Ovary (tissue), 7 donors: ENCODE measurements at regions not wholly inside any gene's neighbourhood (a gene's known extent, or its start where the extent isn't known, plus 50 kb on each side); places are given as distances from the start of the nearest gene placed in this dataset.
"Not testable (repeated sequence)": the region's sequence is repeated elsewhere in the genome, so short reads cannot be mapped to it uniquely, and the experiment has no call there.

Source experiments
- DNase-seq, 5 donors: peaks; one replicate each; pipeline ENCODE4 v3.0.0-alpha.2; 2019 to 2020
- H3K27ac ChIP-seq, 2 donors: fragments of 200-600 bp; one replicate each; pipeline versions ENCODE4 v1.5.1 to v1.8.0; 2019 to 2022
- H3K27me3 ChIP-seq: fragments of 200-600 bp; one replicate; pipeline ENCODE4 v1.8.0; 2022
- H3K36me3 ChIP-seq: fragments of 200-600 bp; sonication (generic); one replicate; pipeline ENCODE4 v1.5.1; 2019
- H3K4me1 ChIP-seq: one replicate; pipeline ENCODE4 v1.8.1; 2013; ENCODE audit warnings: mild to moderate bottlenecking, moderate library complexity; ENCODE audit not compliant: insufficient read depth
- H3K4me3 ChIP-seq: fragments of 200-600 bp; sonication (generic); one replicate; pipeline ENCODE4 v1.5.1; 2017
- H3K9me3 ChIP-seq, 2 donors: fragments of 200-600 bp in 1 of 2; sonication (generic) in 1 of 2; one replicate each; pipeline versions ENCODE4 v1.5.1 to v1.8.1; 2013 to 2019; ENCODE audit warnings: mild to moderate bottlenecking in 1 of 2, moderate library complexity in 1 of 2
- WGBS, 3 donors: extraction: QIAGEN DNeasy Blood & Tissue Kit in 1 of 3; methylation state at CpG; one replicate each; pipeline versions ENCODE4 v1.1.5 to v1.1.7; 2013 to 2017; 5-methylcytosine and 5-hydroxymethylcytosine counted together
- intact Hi-C, 4 donors: fragments of 100-400 bp; cut with DNase I; formaldehyde crosslinking; loops; one replicate each; pipeline versions ENCODE4 v1.11.0 to v1.15.1; 2022 to 2023
- donor health status: DM: no; HTN: no; CAD: no; lungs with moderate emphysema.
- donor health status: DM: no; HTN: no; CAD: no.
- donor health status: Bipolar disorder and iron deficiency.
- donor health status: DM: no; HTN: no; CAD: no.
- donor health status: DM: yes; HTN: yes; CAD: no.

DNA sequence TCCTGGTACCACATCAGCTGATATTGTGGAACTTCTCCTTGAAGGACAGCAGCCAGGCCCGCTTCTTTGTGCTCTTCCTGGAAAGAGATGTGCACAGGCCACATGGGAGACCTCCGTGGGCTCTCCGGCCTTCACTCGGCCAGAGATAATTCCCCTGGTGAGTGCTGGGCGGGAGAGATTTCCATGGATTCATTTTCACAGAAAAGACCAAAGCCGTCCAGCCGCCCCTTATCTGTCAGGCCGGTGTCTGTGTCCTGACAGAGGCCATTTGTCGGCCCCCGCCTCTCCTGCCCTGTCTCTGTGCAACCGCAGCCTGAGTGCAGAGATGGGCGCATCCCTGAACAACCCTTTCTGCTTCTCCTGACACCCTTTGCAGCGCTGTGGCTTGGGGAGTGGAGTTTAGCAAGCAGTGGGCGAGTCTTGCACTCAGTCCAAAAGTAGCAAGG lies 197.9 kb downstream of the BANP start:
- H3K36me3 ChIP-seq, intact Hi-C loops: not testable (repeated sequence)

DNA sequence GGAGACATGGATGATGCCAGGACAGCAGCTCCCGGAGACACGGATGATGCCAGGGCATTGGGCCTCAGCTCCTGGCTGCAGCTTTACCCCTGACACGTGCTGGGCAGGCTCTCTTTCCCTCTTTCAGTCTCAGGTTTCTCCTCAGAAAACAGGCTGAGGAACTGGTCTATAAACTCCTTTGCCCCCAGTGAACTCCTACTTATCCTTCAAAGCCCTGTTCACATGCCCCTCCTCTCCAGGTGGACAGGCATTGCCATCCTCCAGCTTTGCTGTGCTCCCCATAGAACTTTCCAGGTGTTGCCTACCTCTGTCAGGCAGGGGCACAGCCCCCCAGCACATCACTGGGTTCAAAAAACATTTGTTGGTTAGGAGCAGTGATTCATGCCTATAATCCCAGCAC lies 198.4 kb downstream of the BANP start:
- DNase-seq = peak in 1 of 5 donors; percentile 4
- 88 to 96% (median 92%) methylated on average over 3 of the region's 3 CpGs for WGBS, 3 donors
- intact Hi-C loops, H3K4me1 ChIP-seq, H3K36me3 ChIP-seq, H3K27me3 ChIP-seq, H3K9me3 ChIP-seq, H3K27ac ChIP-seq, H3K4me3 ChIP-seq: not testable (repeated sequence)

More for the DNA sequence above, 197.9 kb downstream of the BANP start:
- DNase-seq = peak in 3 of 5 donors; percentile 9 to 32 (median 17)
- 82 to 91% (median 82%) methylated on average over 13 to 14 of the region's 14 CpGs for WGBS, 3 donors
- not testable (repeated sequence) for H3K4me1 ChIP-seq, H3K9me3 ChIP-seq, H3K27me3 ChIP-seq, H3K27ac ChIP-seq, H3K4me3 ChIP-seq

DNA sequence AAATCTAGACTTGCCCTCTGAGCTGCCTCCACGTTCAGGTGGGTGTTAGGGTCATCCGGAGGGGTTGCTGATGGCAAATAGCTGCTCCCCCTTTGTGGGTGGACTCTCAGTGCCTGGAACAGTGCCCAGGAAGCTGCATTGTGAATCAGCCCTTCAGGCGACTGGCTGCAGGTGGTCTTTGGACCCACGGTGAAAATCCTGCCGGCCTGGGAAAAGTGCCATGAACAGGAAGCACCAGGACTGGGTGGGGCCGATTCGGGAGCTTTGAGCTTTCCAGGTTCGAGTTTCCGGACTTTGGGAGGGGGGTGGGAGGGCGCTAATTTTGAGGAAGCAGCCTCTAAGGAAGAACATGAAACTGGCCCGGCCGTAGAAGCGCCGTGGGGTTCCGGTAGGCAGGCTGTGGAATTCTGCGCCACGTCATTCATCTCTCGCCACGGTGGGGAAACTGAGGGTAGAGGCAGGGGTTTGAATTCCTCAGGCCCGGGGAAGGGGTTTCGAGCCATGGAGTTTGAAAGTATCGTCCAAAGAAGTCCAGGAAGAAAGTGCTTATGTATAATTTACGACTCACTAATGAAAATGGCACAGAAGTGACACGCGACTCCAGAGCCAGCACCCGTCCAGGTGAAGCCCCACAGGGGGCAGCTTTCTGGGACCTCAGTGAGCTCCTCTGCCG lies 199.4 kb downstream of the BANP start:
- DNase-seq = peak in 3 of 5 donors; percentile 15 to 23 (median 15)
- H3K36me3 ChIP-seq, H3K4me3 ChIP-seq, H3K4me1 ChIP-seq, H3K27ac ChIP-seq, H3K27me3 ChIP-seq, intact Hi-C loops, H3K9me3 ChIP-seq: not testable (repeated sequence)
- WGBS, 3 donors = 68 to 71% (median 71%) methylated on average over 27 of the region's 27 CpGs

DNA sequence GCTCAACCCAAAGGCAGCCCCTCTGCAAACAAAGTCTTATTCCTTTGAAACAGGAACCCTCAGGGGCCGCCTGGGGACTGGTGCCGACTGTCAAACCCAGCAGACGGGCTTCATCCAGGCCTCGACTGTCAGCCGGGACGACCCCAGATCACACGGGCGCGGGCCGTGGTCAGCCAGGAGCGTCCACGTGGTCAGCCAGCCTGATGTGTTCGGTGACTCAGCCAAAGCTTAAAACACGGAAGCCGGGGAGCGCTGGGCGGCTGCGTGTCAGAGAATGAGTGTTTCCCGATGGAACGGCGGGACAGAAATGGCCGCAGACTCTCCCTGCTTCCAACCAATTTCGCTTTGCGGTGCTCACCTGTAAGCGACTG lies 199.9 kb downstream of the BANP start:
- 74 to 84% (median 79%) methylated on average over 23 to 25 of the region's 25 CpGs for WGBS, 3 donors
- H3K4me1 ChIP-seq, intact Hi-C loops, H3K4me3 ChIP-seq, H3K36me3 ChIP-seq, H3K27me3 ChIP-seq, H3K9me3 ChIP-seq, H3K27ac ChIP-seq: not testable (repeated sequence)
- peak in 3 of 5 donors; percentile 25 to 49 (median 43) for DNase-seq

DNA sequence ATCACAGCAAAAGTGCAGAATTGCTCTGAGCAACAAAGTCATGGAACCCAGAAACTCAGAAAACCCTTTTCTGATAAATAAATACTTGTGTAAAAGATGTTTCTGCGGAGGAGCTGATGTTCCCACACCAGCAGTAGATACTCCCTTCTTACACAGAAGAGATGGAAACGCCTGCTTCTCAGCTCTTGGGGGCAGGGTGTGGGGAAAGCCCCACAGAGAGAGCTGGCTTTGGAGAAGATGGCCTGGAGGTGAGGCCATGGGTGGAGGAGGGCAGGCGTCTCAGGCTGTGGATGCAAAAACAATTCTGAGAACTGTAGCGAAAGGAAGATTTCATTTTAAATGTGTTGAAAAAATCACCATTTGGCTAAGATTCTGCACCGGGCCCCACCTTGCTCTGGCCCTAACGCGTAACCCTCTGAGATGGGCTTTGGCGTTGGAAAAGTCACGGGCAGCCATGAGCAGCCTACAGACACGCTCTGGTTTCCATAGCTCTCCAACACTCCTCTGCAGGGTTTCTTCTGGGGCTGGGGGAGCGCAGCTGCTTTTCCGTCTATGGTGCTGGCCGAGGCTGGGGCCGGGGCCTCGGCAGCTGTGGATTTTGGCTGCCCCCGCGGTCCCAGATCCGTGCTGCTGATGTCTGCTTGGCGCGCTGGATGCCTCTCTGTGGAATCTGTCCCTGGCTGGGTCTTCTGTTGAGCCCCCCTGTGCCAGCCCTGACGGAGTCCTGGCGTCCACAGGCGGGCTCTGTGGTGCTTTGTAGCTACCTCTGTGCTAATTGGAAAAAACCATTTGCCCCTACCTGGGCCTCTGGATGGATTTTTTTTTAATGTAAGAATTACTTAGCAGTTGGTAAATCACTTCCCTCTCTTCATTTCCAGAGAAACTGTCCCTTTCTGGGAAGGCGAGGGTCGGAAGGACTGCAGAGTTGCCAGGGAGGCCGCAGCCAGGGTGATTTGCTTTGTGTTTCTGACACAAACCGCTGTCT lies 200.9 kb downstream of the BANP start:
- H3K36me3 ChIP-seq, H3K4me3 ChIP-seq, H3K4me1 ChIP-seq, intact Hi-C loops, H3K27ac ChIP-seq, H3K9me3 ChIP-seq, H3K27me3 ChIP-seq: not testable (repeated sequence)
- 53 to 74% (median 58%) methylated on average over 27 of the region's 27 CpGs for WGBS, 3 donors
- peak in 2 of 5 donors; percentile 17 to 31 for DNase-seq

DNA sequence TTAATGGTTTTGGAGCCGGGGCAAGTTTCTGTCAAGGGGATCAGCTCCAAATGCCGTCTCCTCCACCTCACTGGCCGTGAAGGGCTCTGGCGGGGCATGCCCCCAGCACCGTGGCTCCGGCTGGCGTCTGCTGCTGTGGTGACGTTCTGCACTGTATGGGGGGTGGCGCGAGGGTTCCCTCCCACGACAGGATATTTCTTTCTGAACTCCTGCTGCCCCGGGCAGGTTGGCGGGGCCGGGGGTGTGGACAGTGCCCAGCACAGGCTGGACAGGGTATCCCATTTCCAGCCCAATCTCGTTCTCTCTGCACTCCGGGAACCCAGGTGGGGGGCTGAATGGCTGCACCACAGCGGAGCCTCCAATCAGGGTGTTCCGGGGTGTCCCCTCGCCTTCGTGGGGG lies 201.6 kb downstream of the BANP start:
- H3K27me3 ChIP-seq, H3K36me3 ChIP-seq, H3K4me3 ChIP-seq, H3K4me1 ChIP-seq, intact Hi-C loops, H3K9me3 ChIP-seq, H3K27ac ChIP-seq: not testable (repeated sequence)
- 60 to 73% (median 72%) methylated on average over 20 of the region's 20 CpGs for WGBS, 3 donors
- peak in 3 of 5 donors; percentile 24 to 44 (median 27) for DNase-seq

DNA sequence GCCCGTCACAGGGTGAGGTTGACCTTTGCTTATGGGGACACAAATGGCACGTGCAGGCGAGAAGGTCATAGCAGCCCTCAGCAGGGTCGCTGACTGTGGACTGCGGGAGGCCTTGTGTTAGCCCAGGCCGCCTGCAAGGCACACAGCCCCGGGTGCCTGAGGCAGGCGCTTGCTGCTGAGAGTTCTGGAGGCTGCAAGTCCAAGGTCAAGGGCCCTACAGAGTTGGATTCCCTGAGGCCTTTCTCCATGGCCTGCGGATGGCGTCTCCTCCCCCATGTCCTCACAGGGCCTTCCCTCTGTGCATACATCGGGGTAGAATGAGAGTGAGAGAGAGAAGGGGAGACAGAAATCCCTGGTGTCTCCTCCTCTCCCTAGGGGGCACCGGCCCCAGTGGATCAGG lies 202.3 kb downstream of the BANP start:
- WGBS, 3 donors = 80 to 88% (median 83%) methylated on average over 12 of the region's 12 CpGs
- H3K9me3 ChIP-seq, H3K4me3 ChIP-seq, H3K27ac ChIP-seq, intact Hi-C loops, H3K27me3 ChIP-seq, H3K36me3 ChIP-seq, H3K4me1 ChIP-seq: not testable (repeated sequence)
- DNase-seq = peak in 3 of 5 donors; percentile 26 to 55 (median 28)

DNA sequence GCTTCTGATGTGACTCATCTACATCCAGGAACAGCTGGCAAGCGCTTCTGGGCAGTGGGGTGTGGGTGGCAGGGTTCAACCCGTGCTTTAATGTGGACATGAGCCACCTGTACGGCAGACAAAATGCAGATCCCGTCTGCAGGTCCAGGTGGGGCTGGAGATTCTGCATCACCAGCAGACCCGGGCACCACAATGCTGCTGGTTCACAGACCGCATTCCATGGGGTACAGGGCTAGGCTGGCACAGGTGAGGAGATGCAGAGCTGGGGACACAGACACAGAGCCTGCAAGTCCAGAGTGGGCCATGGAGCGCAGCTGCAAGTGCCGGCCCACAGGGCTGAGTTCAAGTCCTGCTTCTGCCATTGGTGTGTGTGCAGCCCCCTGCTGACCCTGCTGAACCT lies 203.7 kb downstream of the BANP start:
- H3K36me3 ChIP-seq, H3K27me3 ChIP-seq, H3K4me1 ChIP-seq, H3K9me3 ChIP-seq, intact Hi-C loops, H3K27ac ChIP-seq, H3K4me3 ChIP-seq: not testable (repeated sequence)
- 74 to 77% (median 75%) methylated on average over 8 of the region's 8 CpGs for WGBS, 3 donors
- peak in 4 of 5 donors; percentile 6 to 21 (median 8) for DNase-seq

DNA sequence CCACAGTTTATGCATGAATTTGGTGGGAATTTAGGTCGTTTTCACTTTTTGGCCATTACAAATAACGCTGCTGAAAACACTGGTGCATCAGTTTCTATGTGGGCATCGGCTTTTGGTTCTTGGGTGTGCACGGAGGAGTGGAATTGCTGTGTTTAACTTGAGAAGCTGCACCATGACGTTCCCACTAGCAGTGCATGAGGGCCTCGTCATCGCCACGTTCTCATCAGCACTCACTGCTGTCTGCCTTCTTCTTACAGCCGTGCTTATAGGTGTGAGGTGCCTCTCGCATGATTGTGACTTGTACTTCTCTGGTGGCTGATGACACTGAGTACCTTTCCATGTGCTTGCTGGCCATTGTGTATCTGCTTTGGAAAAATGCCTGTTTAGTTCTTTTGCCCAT lies 204.4 kb downstream of the BANP start:
- DNase-seq = peak in 2 of 5 donors; percentile 2 to 4
- 95 to 97% (median 95%) methylated on average over 10 of the region's 10 CpGs for WGBS, 3 donors

DNA sequence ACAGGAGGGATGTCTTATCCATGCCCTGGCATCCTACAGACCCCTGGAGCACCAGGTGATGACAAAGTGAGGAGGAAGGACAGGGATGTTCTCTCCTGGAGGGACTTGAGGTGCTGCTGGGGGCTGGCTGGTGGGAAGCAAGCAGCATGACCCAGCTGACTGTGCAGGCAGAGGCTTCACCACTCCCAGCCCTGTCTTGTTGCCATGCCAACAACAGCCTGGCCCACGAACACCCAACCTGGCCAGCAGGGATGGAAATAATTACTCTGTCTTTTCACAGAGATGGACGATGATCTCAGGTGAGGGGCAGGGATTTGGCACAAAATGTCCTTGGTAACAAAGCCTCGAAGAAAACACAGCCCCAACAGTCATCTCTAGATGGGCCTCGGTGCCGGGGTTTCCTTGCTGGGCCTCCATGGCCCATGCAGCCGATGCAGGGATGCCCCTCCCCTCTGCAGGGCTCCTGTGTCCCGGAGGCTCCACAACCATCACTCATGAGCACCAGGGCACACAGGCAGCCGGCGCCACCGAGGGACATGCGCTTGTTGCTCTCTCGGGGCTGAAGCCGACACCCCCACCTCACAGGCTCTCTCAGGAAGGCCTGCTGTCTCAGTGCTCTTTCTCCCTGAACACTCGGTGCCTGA lies 205.5 kb downstream of the BANP start:
- H3K27ac ChIP-seq, H3K9me3 ChIP-seq, H3K4me1 ChIP-seq, H3K27me3 ChIP-seq, intact Hi-C loops, H3K36me3 ChIP-seq, H3K4me3 ChIP-seq: not testable (repeated sequence)
- peak in 3 of 5 donors; percentile 4 to 11 (median 7) for DNase-seq
- 81 to 91% (median 86%) methylated on average over 8 to 10 of the region's 14 CpGs for WGBS, 3 donors

More for the DNA sequence above, 204.4 kb downstream of the BANP start:
- H3K9me3 ChIP-seq, H3K4me1 ChIP-seq, H3K27me3 ChIP-seq, intact Hi-C loops, H3K4me3 ChIP-seq, H3K27ac ChIP-seq, H3K36me3 ChIP-seq: not testable (repeated sequence)

DNA sequence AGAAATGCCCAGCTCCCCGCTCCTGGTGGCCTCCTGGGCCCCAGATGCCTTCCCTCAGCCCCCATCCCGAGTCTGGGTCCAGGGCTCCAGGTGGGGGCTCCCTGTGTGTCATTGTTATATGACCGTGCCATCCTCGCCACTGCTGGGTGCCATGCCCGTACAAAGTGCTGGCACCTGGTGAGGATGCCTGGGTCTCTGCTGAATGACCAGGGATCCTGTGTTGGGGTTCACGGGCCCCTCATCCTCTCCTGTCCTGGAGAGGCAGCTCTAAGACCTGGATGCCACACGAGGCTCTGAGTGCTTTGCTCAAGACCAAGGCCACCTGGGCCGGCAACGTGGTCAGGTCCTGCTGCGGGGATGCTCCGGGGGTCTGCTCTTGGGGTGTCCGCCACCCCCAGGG lies 206.5 kb downstream of the BANP start:
- H3K4me3 ChIP-seq, H3K27me3 ChIP-seq, H3K36me3 ChIP-seq, H3K4me1 ChIP-seq, H3K9me3 ChIP-seq, intact Hi-C loops, H3K27ac ChIP-seq: not testable (repeated sequence)
- DNase-seq = peak in 3 of 5 donors; percentile 4 to 13 (median 7)
- WGBS, 3 donors = 86 to 88% (median 86%) methylated on average over 12 of the region's 12 CpGs
